Central memory CD8-positive, alpha-beta T cell (primary cell): ENCODE measurements at regions not wholly inside any gene's neighbourhood (a gene's known extent, or its start where the extent isn't known, plus 50 kb on each side); places are given as distances from the start of the nearest gene placed in this dataset.
"Not testable (repeated sequence)": the region's sequence is repeated elsewhere in the genome, so short reads cannot be mapped to it uniquely, and the experiment has no call there.

Source experiments
- ATAC-seq: fragments of 150-1000 bp; cut with Tn5 transposase; replicated peaks from 2 replicates; pipeline ENCODE4 v1.10.0; 2022; ENCODE audit warnings: mild to moderate bottlenecking, moderate FRiP score, moderate number of reproducible peaks; ENCODE audit not compliant: poor library complexity, severe bottlenecking; ENCODE audit errors: extremely low read depth
- DNase-seq, 2 donors: peaks; one replicate each; pipeline ENCODE4 v3.0.0; 2021; ENCODE audit warnings: low spot score in 2 of 2
- H3K27ac Mint-ChIP-seq: one replicate; pipeline ENCODE4 v1.8.0; 2022; ENCODE audit warnings: low read depth, mild to moderate bottlenecking, moderate library complexity, mixed read lengths
- H3K27me3 Mint-ChIP-seq: one replicate; pipeline ENCODE4 v1.8.0; 2022; ENCODE audit warnings: mixed read lengths
- H3K36me3 Mint-ChIP-seq: one replicate; pipeline ENCODE4 v1.8.0; 2022; ENCODE audit warnings: mild to moderate bottlenecking, moderate library complexity, mixed read lengths; ENCODE audit not compliant: insufficient read depth
- H3K4me1 Mint-ChIP-seq: one replicate; pipeline ENCODE4 v1.8.0; 2022; ENCODE audit warnings: mixed read lengths
- H3K4me3 Mint-ChIP-seq: one replicate; pipeline ENCODE4 v1.8.0; 2022; ENCODE audit warnings: mild to moderate bottlenecking, moderate library complexity, mixed read lengths
- H3K9me3 Mint-ChIP-seq: one replicate; pipeline ENCODE4 v1.8.0; 2022; ENCODE audit warnings: mixed read lengths

- not testable (repeated sequence) for H3K9me3 Mint-ChIP-seq, H3K4me1 Mint-ChIP-seq, H3K4me3 Mint-ChIP-seq, H3K27ac Mint-ChIP-seq, H3K27me3 Mint-ChIP-seq, ATAC-seq, DNase-seq, H3K36me3 Mint-ChIP-seq
Measured at GRCh38 chr9:29188771-29189170, 1615.5 kb upstream of the C9orf72 start.

GRCh38 chr9:29189221-29189620 is 1615.9 kb upstream of the C9orf72 start:
- not testable (repeated sequence) for H3K27ac Mint-ChIP-seq, DNase-seq, H3K36me3 Mint-ChIP-seq, H3K4me3 Mint-ChIP-seq, H3K4me1 Mint-ChIP-seq, H3K27me3 Mint-ChIP-seq, ATAC-seq
- peaks cover 12% of the 10 kb centered on the region for H3K9me3 Mint-ChIP-seq

DNA sequence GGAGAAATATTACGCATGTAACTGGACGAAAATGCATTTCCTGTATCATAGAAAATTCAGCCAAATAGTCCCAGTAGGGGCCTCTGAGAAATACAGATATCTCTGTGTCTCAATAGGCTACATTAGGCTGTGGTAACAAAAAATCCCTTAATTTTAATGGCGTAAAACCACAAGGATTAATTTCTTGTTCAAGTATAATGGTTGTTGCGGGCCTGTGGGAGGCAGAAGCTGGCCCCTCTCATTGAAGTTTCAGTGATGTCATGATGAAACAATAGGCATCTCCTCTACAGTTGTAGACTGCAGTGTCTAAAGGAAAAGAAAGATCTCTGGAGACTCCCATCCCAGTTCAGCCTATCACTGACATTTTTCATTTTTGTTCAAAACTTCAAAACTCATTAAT is 1625.6 kb upstream of the C9orf72 start:
- Mint-ChIP-seq H3K36me3 (no peaks in the 10 kb centered on the region), H3K4me1 (no peaks in the 10 kb centered on the region), H3K27ac (no peak overlapping the region), H3K27me3 (no peaks in the 10 kb centered on the region), H3K9me3 (peaks cover 12% of the 10 kb centered on the region), H3K4me3 (no peak overlapping the region)
- DNase-seq (no peak), ATAC-seq (no peak)

- no peaks in the 10 kb centered on the region for H3K4me1 Mint-ChIP-seq
- DNase-seq: no peak
- no peak for ATAC-seq
- peaks cover 5% of the 10 kb centered on the region for H3K9me3 Mint-ChIP-seq
- H3K27ac Mint-ChIP-seq: no peak overlapping the region
- no peaks in the 10 kb centered on the region for H3K36me3 Mint-ChIP-seq
- H3K4me3 Mint-ChIP-seq: no peak overlapping the region
- H3K27me3 Mint-ChIP-seq: no peaks in the 10 kb centered on the region
Measured at GRCh38 chr9:29199975-29200374, 1626.7 kb upstream of the C9orf72 start.

GRCh38 chr9:29200650-29201049 is 1627.4 kb upstream of the C9orf72 start:
- peaks cover 5% of the 10 kb centered on the region for H3K9me3 Mint-ChIP-seq
- no peak overlapping the region for H3K4me3 Mint-ChIP-seq
- ATAC-seq (no peak), DNase-seq (no peak)
- H3K36me3 Mint-ChIP-seq: no peaks in the 10 kb centered on the region
- no peak overlapping the region for H3K27ac Mint-ChIP-seq
- no peaks in the 10 kb centered on the region for H3K27me3 Mint-ChIP-seq
- no peaks in the 10 kb centered on the region for H3K4me1 Mint-ChIP-seq

GRCh38 chr9:29203244-29203930 is 1630.1 kb upstream of the C9orf72 start:
- peaks cover 5% of the 10 kb centered on the region for H3K9me3 Mint-ChIP-seq
- H3K36me3 Mint-ChIP-seq: no peaks in the 10 kb centered on the region
- ATAC-seq: no peak
- H3K27me3 Mint-ChIP-seq: no peaks in the 10 kb centered on the region
- H3K27ac Mint-ChIP-seq: no peak overlapping the region
- DNase-seq: no peak
- no peak overlapping the region for H3K4me3 Mint-ChIP-seq
- H3K4me1 Mint-ChIP-seq: no peaks in the 10 kb centered on the region

GRCh38 chr9:29208670-29209069 is 1635.4 kb upstream of the C9orf72 start:
- H3K27me3 Mint-ChIP-seq: peaks cover 28% of the 10 kb centered on the region
- ATAC-seq: no peak

DNA sequence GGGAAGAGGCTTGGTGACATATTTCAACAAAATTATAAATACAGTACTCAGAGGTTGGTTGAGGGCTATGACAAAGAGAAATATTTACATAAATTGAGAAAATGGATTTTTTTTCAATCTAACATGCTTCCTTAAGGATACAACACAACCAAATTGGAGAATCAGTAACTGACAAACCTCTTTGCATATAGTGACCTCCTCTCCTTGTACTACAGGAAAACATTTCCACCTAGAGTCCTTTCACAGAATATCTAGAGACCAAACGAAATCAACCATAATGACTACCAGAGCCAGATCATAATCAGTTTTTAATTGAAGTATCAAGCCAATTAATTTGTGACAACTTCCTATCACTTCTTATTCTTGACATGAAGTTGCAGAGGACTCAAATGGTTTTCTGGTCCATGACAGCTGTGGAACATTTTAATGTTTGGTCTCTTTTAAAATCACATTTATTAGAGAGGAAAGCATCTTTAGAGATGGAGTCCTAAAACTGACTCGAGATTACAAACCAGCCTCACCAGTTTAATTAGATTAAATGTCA is 1636.5 kb upstream of the C9orf72 start:
- Mint-ChIP-seq H3K4me1 (peaks cover 5% of the 10 kb centered on the region), H3K9me3 (peaks cover 9% of the 10 kb centered on the region), H3K4me3 (no peak overlapping the region), H3K27ac (no peak overlapping the region), H3K36me3 (no peaks in the 10 kb centered on the region), H3K27me3 (peaks cover 39% of the 10 kb centered on the region)
- no peak for ATAC-seq
- no peak for DNase-seq

More at GRCh38 chr9:29208670-29209069, 1635.4 kb upstream of the C9orf72 start:
- DNase-seq: no peak
- no peak overlapping the region for H3K27ac Mint-ChIP-seq
- H3K4me1 Mint-ChIP-seq: peaks cover 5% of the 10 kb centered on the region
- no peak overlapping the region for H3K4me3 Mint-ChIP-seq
- no peaks in the 10 kb centered on the region for H3K36me3 Mint-ChIP-seq
- H3K9me3 Mint-ChIP-seq: peaks cover 9% of the 10 kb centered on the region

GRCh38 chr9:29211003-29211579 is 1637.8 kb upstream of the C9orf72 start:
- Mint-ChIP-seq H3K4me1 (peaks cover 5% of the 10 kb centered on the region), H3K36me3 (no peaks in the 10 kb centered on the region), H3K27ac (no peak overlapping the region), H3K4me3 (no peak overlapping the region), H3K9me3 (peaks cover 9% of the 10 kb centered on the region), H3K27me3 (peaks cover 43% of the 10 kb centered on the region)
- ATAC-seq (no peak), DNase-seq (no peak)

- H3K36me3 Mint-ChIP-seq: no peaks in the 10 kb centered on the region
- ATAC-seq (no peak), DNase-seq (no peak)
- peaks cover 5% of the 10 kb centered on the region for H3K4me1 Mint-ChIP-seq
- H3K4me3 Mint-ChIP-seq: no peak overlapping the region
- peaks cover 43% of the 10 kb centered on the region for H3K27me3 Mint-ChIP-seq
- no peak overlapping the region for H3K27ac Mint-ChIP-seq
- peaks cover 9% of the 10 kb centered on the region for H3K9me3 Mint-ChIP-seq
Measured at GRCh38 chr9:29211580-29212396, 1638.5 kb upstream of the C9orf72 start.

- H3K4me3 Mint-ChIP-seq: peak overlapping the region; percentile 37
- H3K36me3 Mint-ChIP-seq: no peaks in the 10 kb centered on the region
- H3K9me3 Mint-ChIP-seq: peaks cover 9% of the 10 kb centered on the region
- peaks cover 5% of the 10 kb centered on the region for H3K4me1 Mint-ChIP-seq
- no peak overlapping the region for H3K27ac Mint-ChIP-seq
- peaks cover 43% of the 10 kb centered on the region for H3K27me3 Mint-ChIP-seq
- DNase-seq (no peak), ATAC-seq (no peak)
Measured at GRCh38 chr9:29212397-29213387, 1639.4 kb upstream of the C9orf72 start.
